ENCODE measurements at regions not wholly inside any gene's neighbourhood (a gene's known extent, or its start where the extent isn't known, plus 50 kb on each side); places are given as distances from the start of the nearest gene placed in this dataset.
"Not testable (repeated sequence)": the region's sequence is repeated elsewhere in the genome, so short reads cannot be mapped to it uniquely, and the experiment has no call there.

GRCh38 chr3:94336046-94336753 is 273.3 kb downstream of the NSUN3 start:
- DNase-seq: peak; percentile 39

DNA sequence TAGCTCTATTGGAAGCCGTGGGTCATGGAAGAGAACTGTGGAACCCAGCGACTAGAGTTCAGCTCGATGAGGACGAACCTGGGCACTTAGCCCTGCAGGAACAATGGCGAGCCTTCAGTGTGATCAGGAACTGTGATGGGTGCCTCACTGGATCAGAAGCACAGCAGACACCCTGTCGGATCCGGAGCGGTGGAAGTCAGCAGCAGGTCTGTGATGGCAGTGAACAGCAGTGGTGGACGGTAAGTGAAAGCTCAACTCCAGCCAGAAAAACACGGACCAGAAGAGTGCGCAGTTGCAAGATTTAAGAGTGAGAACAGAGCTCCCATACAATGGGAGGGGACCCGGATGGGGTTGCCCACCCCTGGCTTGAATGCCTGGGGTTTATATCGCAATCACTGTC is 282.2 kb downstream of the NSUN3 start:
- no peak for DNase-seq

- no peak for DNase-seq
Observed at GRCh38 chr3:94349310-94349878, 286.5 kb downstream of the NSUN3 start.

- DNase-seq: no peak
Observed at GRCh38 chr3:94356581-94356980, 293.7 kb downstream of the NSUN3 start.

DNA sequence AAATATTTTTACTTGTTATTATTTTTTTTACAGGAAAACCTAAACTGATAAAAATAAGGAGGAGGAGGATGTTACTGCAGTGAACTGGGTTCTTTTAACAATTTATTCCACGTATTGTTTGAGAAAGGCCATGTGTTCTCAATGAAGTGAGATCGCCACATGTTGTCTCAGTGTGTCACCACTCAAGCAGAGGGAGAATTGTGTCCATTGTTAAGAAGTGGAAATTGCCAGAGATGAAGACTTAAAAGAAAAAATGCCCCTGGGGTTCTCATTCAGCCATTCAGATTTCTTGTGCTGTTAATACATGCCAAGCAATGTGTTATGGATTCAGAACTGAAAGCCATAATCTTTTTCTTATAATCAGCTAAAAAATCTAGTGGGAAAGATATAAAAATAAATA is 297.1 kb downstream of the NSUN3 start:
- DNase-seq: no peak

DNA sequence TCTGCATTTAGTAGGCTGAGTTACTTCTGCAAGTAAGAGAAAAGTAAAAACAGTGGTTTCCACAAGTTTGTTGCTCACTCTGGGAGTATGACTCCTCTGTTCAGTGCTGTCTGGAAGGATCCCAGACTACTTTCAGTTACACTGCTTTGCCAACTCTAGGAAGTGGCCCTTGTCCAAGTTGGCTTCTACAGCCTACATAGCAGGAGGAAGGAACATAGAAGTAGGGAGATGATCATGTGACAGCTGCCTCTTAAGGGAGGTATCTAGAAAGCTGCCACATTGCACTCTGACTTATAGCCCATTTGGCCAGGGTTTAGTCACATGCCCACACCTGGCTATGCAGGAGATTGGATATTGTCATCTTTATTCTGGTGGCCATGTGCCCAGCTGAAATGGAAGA is 298.1 kb downstream of the NSUN3 start:
- DNase-seq: no peak

- no peak for DNase-seq
Observed at GRCh38 chr3:94362393-94362792, 299.5 kb downstream of the NSUN3 start.

GRCh38 chr3:94365006-94365405 is 302.1 kb downstream of the NSUN3 start:
- DNase-seq: no peak

GRCh38 chr3:94372026-94372425 is 309.2 kb downstream of the NSUN3 start:
- no peak for DNase-seq

GRCh38 chr3:94373456-94373855 is 310.6 kb downstream of the NSUN3 start:
- no peak for DNase-seq

DNA sequence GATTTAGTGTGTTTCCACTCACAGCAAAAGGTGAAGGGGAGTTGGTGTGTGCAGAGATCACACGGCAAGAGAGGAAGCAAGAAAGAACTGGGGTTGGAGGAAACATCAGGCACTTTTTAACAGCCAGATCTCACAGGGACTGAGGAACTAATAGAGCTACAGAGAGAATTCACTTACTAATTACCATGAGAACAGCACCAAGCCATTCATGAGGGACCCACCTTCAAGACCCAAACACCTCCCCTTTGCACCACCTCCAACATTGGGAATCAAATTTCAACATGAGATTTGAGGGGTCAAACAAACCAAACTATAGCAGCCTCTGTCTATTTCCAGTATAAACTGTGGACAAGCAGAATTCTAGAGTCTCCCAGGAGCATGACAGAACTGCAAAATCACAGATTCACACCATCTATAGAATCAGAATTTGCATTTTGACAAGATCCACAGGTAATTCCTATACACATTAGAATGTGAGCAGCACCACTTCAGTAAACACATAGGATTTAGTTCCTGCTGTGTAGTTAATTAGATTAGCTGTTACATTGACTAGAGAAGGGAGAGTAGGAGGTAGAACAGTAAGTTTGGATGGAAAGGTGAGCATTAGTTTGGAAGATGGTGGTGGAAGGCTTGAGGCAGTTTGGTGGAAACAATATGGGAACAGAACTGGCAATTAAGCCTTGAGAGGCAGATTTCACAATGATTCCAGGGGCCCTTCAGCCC is 311.7 kb downstream of the NSUN3 start:
- no peak for DNase-seq

GRCh38 chr3:94377123-94377696 is 314.3 kb downstream of the NSUN3 start:
- not testable (repeated sequence) for DNase-seq

- not testable (repeated sequence) for DNase-seq
Observed at GRCh38 chr3:94377863-94378262, 315.0 kb downstream of the NSUN3 start.

DNA sequence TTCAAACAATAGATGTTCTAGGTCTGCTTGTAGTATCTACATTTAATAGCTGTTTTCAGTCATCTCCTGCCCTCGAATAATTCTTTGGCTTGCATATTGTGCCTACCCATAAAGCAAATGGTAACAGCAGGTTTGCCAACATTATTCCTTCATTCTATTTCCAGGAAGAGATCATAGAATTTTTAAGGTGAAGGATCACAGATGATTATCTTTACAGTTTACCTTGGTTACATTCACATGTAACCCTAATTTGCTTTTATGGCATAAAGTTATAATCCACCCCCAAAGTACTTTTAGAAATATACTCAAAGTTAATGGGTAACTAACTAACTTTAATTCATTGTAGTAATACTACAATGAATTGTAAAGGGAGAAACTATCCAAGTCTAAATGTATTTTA is 315.5 kb downstream of the NSUN3 start:
- DNase-seq: no peak

GRCh38 chr3:94379264-94379663 is 316.4 kb downstream of the NSUN3 start:
- DNase-seq: no peak

DNA sequence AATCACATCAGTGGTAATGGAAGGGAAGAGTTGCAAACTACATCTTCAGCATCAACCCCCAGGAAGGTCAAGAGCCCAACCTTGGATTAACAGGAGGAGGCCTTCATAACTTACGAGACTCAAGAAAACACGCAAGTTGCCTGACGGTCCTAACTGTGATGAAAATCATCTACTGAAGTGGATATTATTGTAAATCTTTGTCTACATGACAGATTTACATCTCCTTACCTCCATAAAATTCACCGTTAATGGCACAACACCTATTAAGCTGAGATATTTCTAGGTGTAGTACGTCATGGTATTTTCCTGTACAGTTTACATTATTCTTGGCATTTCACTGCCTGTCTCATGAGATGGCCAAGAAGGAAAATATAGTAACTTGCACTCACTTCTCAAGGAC is 332.0 kb downstream of the NSUN3 start:
- no peak for DNase-seq

DNA sequence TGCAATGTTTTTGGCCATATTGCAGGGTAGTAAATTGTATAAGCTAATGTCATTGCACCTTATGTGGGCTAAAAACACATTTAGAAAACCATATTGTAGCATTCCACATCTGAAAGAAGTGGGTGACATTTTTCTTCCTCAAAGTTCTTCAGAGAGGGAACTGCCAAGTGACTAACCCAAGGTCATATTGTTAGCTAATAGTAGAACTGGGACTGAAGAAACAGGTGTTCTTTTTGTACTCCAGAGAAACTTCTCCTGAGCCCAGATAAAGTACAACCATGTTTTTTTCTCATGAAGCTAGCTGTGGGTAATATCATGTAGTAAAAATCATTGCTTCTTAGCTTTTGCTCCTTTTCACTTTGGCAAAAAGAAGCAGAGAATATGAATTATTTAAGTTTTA is 333.0 kb downstream of the NSUN3 start:
- DNase-seq: no peak

- no peak for DNase-seq
Observed at GRCh38 chr3:94398036-94398435, 335.2 kb downstream of the NSUN3 start.

DNA sequence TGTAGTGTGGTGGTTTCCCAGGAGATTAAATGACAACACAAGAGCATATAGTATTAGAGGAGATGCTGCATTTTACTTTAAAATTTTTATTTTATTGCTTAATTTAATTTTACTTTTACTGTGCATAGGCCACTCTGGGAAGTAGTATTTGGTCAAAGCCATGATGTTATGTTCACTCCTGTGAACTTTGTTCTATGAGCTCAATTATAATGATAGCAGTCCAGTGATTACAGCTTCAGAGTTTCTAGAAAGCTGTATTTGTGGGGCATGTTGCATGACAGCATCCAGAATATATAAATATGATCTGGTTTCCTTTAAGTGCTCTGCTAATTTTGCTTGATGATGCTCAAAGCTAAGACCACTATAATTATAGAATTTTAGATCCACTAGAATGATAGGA is 338.6 kb downstream of the NSUN3 start:
- DNase-seq: no peak

DNA sequence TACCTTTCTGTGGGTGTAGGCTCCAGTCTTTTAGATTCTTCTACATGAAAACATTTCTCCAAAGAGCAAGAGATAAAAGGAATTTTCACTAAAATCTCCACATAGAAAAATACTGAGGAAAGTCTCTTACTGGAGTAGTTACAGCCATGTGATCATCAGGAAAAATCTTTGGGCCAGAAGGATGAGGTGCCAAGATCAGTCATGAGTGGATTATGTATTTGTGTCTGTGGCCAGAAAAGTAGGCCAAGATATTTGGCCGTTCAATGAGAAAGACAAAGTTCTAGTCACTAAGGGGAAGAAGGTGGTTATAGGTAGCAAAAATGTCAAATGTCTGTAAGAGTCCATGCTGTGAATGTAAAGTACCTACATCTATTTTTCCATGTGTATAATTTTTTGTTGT is 339.3 kb downstream of the NSUN3 start:
- no peak for DNase-seq

DNA sequence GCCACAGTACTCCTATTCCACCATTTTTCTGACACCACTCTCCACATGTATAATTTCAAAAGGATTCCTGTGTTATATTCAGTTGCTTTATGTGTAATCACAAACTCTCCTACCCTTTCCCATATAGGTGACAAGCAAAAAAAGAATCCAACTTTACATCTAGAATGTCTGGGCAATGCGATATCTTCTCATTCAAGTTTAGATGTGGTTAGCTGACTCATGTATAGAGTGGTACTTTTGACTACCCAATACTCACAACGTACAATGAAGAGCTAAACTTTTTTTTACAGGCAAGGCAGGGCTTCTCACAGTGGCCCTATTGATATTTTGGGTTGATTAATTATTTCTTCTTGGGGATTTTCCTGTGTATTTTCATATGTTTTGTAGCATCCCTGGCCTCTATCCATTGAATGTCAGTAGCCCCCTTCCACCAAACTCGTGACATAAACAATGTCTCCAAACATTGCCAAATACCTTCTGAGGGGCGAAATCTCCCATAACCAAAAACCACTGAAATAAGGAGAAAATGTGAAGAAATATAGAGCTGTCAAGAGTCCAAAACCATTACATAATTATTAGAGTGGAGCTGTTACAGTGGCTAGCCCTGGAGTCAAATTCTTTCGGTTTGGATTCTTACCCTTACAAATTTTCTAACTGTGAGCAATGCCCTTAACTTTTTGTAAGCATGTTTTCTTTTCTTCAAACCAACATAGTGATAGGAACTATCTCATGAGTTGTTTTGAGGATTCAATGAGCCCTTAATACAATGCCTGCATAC is 342.6 kb downstream of the NSUN3 start:
- DNase-seq: no peak

DNA sequence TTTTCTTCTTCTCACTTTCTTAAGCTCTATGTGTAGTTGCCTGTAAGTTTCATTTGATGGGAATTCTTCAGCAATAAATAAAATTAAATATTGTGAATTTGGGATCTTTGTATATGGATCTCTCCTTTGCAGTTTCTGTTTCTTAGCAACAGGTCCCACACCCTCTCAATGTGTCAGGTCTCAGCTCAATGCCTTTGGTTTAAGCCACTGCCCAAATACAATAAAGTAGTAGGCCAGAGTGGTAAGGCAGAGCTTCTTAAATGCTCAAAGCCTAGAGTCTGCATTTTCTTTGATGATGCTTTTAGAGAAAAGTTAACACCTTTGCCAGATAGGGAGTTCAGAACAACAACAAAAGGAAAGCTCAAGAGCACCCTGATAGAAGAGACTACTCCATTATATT is 343.7 kb downstream of the NSUN3 start:
- DNase-seq: no peak
